ENCODE measurements at regions not wholly inside any gene's neighbourhood (a gene's known extent, or its start where the extent isn't known, plus 50 kb on each side); places are given as distances from the start of the nearest gene placed in this dataset.

GRCh38 chr4:55723403-55723802 lies 87.3 kb upstream of the NMU start:
- TF ChIP-seq CTCF (IDR thresholded peaks at IDR 0.05; ENCODE audit: insufficient read depth, low read depth, low read length) = no peak
- CTCF ChIA-PET = no interaction called here
- POLR2A ChIA-PET = no interaction called here

GRCh38 chr4:55725057-55725456 lies 89.0 kb upstream of the NMU start:
- Histone ChIP-seq H3K36me3 (ENCODE audit: control insufficient read depth, insufficient read depth, low read length) (no peaks in the 10 kb centered on the region), H3K27me3 (ENCODE audit: control insufficient read depth, insufficient read depth, low read length) (no peaks in the 10 kb centered on the region; the same call in 1 of the 2 replicates), H3K4me3 (ENCODE audit: low read depth, low read length) (no peak overlapping the region)
- no peak for DNase-seq (ENCODE audit: low read depth)
- no peak for TF ChIP-seq CTCF (IDR thresholded peaks at IDR 0.05; ENCODE audit: insufficient read depth, low read depth, low read length)
- ChIA-PET POLR2A (no interaction called here), CTCF (no interaction called here)

More at GRCh38 chr4:55723403-55723802, 87.3 kb upstream of the NMU start:
- no peaks in the 10 kb centered on the region for H3K36me3 ChIP-seq (ENCODE audit: control insufficient read depth, insufficient read depth, low read length)
- H3K4me3 ChIP-seq (ENCODE audit: low read depth, low read length) = no peak overlapping the region
- DNase-seq (ENCODE audit: low read depth) = no peak
- no peaks in the 10 kb centered on the region; the same call in 1 of the 2 replicates for H3K27me3 ChIP-seq (ENCODE audit: control insufficient read depth, insufficient read depth, low read length)

- Histone ChIP-seq H3K27me3 (ENCODE audit: control insufficient read depth, insufficient read depth, low read length) (no peaks in the 10 kb centered on the region; the same call in 1 of the 2 replicates), H3K4me3 (ENCODE audit: low read depth, low read length) (no peak overlapping the region), H3K36me3 (ENCODE audit: control insufficient read depth, insufficient read depth, low read length) (no peaks in the 10 kb centered on the region)
- no peak for TF ChIP-seq CTCF (IDR thresholded peaks at IDR 0.05; ENCODE audit: insufficient read depth, low read depth, low read length)
- CTCF ChIA-PET = no interaction called here
- no peak for DNase-seq (ENCODE audit: low read depth)
- POLR2A ChIA-PET = no interaction called here
Measured at GRCh38 chr4:55727746-55728145, 91.6 kb upstream of the NMU start.

GRCh38 chr4:55729351-55730279 lies 90.0 kb upstream of the EXOC1L start:
- ChIA-PET CTCF (interaction anchor here (0.6 kb wide), 1 partner anchor 15 kb away, joined by 4 read pairs; no protein-coding TSS in a partner anchor), POLR2A (no interaction called here)
- no peak for TF ChIP-seq CTCF (IDR thresholded peaks at IDR 0.05; ENCODE audit: insufficient read depth, low read depth, low read length)
- Histone ChIP-seq H3K27me3 (ENCODE audit: control insufficient read depth, insufficient read depth, low read length) (no peaks in the 10 kb centered on the region), H3K4me3 (ENCODE audit: low read depth, low read length) (no peak overlapping the region), H3K36me3 (ENCODE audit: control insufficient read depth, insufficient read depth, low read length) (no peaks in the 10 kb centered on the region)
- no peak for DNase-seq (ENCODE audit: low read depth)

- no peak for DNase-seq (ENCODE audit: low read depth)
- Histone ChIP-seq H3K36me3 (ENCODE audit: control insufficient read depth, insufficient read depth, low read length) (no peaks in the 10 kb centered on the region), H3K27me3 (ENCODE audit: control insufficient read depth, insufficient read depth, low read length) (0 out of 2 replicates have a peak, but pooled peaks cover 2% of the 10 kb centered on the region), H3K4me3 (ENCODE audit: low read depth, low read length) (no peak overlapping the region)
- POLR2A ChIA-PET = no interaction called here
- CTCF ChIA-PET = interaction anchor here (0.6 kb wide), 1 partner anchor 15 kb away, joined by 4 read pairs; no protein-coding TSS in a partner anchor
- TF ChIP-seq CTCF (IDR thresholded peaks at IDR 0.05; ENCODE audit: insufficient read depth, low read depth, low read length) = no peak
Measured at GRCh38 chr4:55730280-55730931, 89.2 kb upstream of the EXOC1L start.
